ENCODE measurements at regions not wholly inside any gene's neighbourhood (a gene's known extent, or its start where the extent isn't known, plus 50 kb on each side); places are given as distances from the start of the nearest gene placed in this dataset.

GRCh38 chr10:4635388-4635787 is 190.6 kb upstream of the AKR1E2 start (continued):
- TF ChIP-seq ZNF277 (CRISPR knock-in tag; IDR thresholded peaks at IDR 0.05; ENCODE audit: borderline replicate concordance) (no peak), CGGBP1 (CRISPR knock-in tag; IDR thresholded peaks at IDR 0.05) (no peak), KLF13 (tag; IDR thresholded peaks at IDR 0.05; ENCODE audit: borderline replicate concordance, low read depth) (no peak), ZKSCAN8 (CRISPR knock-in tag; IDR thresholded peaks at IDR 0.05) (no peak), POLR2G (IDR thresholded peaks at IDR 0.05; ENCODE audit: low read depth, low read length) (no peak), KAT2B (IDR thresholded peaks at IDR 0.05; ENCODE audit: low read depth, low read length) (no peak)

- H3K79me2 ChIP-seq (ENCODE audit: control insufficient read depth, insufficient read depth, low read length), result no peaks in the 10 kb centered on the region
- no peak overlapping the region for H2AFZ ChIP-seq (ENCODE audit: low read depth, low read length)
- FAIRE-seq (no peak), ATAC-seq (no peak), DNase-seq (ENCODE audit: extremely low read depth in 1 of 4, low spot score in 3 of 4) (no peak)
- no peak overlapping the region for H3K9ac ChIP-seq (ENCODE audit: insufficient read depth in 1 of 2, low read depth in 2 of 2, low read length in 2 of 2)
- POLR2A ChIA-PET, result no interaction called here
- in situ Hi-C loops (cut with MboI), result no loop called here
- H3K36me3 ChIP-seq (ENCODE audit: control insufficient read depth, insufficient read depth, low read length), result no peaks in the 10 kb centered on the region
- H3K9me1 ChIP-seq (ENCODE audit: control insufficient read depth, insufficient read depth, low read length), result no peaks in the 10 kb centered on the region
- intact Hi-C loops (cut with micrococcal nuclease), result no loop called here
- H3K27me3 ChIP-seq (ENCODE audit: control insufficient read depth in 2 of 2, insufficient read depth in 2 of 2, low read length in 2 of 2), result peaks cover 2 to 16% of the 10 kb centered on the region in 2 experiments; a peak in 3 of 5 replicates
- no peaks in the 10 kb centered on the region for H4K20me1 ChIP-seq (replicated peaks; ENCODE audit: control insufficient read depth, insufficient read depth, low read length)
- BruUV-seq (replicated peaks), result no TSS peak
- CTCF ChIA-PET (ENCODE audit: low intra/inter-chr PET ratio), result no interaction called here
- no peaks in the 10 kb centered on the region for H3K9me3 ChIP-seq (replicated peaks; ENCODE audit: control insufficient read depth, insufficient read depth, low read depth, low read length)
- H3K4me2 ChIP-seq (ENCODE audit: insufficient read depth, low read length), result no peak overlapping the region
- no peak overlapping the region for H3K4me3 ChIP-seq
- 0% methylated on average over 8 of the region's 8 CpGs for WGBS (ENCODE audit: insufficient coverage, low coverage, missing lambda C conversion rate)
- no peak overlapping the region for H3K27ac ChIP-seq (ENCODE audit: extremely low read depth, low read depth, low read length)
- no peaks in the 10 kb centered on the region for H3K4me1 ChIP-seq (replicated peaks in 1 of 2; ENCODE audit: control insufficient read depth in 2 of 2, insufficient read depth in 2 of 2, low read length in 2 of 2)
- TF ChIP-seq ZNF785 (CRISPR knock-in tag; IDR thresholded peaks at IDR 0.05) (no peak), EGR1 (conservative IDR thresholded peaks at IDR 0.05) (no peak), REST (IDR thresholded peaks at IDR 0.05; ENCODE audit: borderline replicate concordance) (no peak), REST (CRISPR knock-in tag; IDR thresholded peaks at IDR 0.05; ENCODE audit: low read depth) (no peak), KDM2B (CRISPR knock-in tag; IDR thresholded peaks at IDR 0.05) (no peak), POLR2A (conservative IDR thresholded peaks at IDR 0.05) (no peak), FOXM1 (IDR thresholded peaks at IDR 0.05; ENCODE audit: low read depth) (no peak), FOXM1 (CRISPR knock-in tag; IDR thresholded peaks at IDR 0.05; ENCODE audit: low read depth) (no peak), TAF15 (IDR thresholded peaks at IDR 0.05; ENCODE audit: low read depth, low read length) (no peak)
Observed at GRCh38 chr10:4633776-4634175, 192.2 kb upstream of the AKR1E2 start.

All from K562 (cell line).